CD4-positive, alpha-beta T cell treated with Interferon alpha-2 for 1 hour (primary cell): ENCODE measurements at regions not wholly inside any gene's neighbourhood (a gene's known extent, or its start where the extent isn't known, plus 50 kb on each side); places are given as distances from the start of the nearest gene placed in this dataset.
"Not testable (repeated sequence)": the region's sequence is repeated elsewhere in the genome, so short reads cannot be mapped to it uniquely, and the experiment has no call there.

ENCODE experiments used
- DNase-seq, 2 donors: peaks; one replicate each; pipeline ENCODE4 v3.0.0-alpha.2; 2020 to 2022

GRCh38 chr12:68984796-68985573, 52.0 kb upstream of the CPM start:
- no peak for DNase-seq

DNA sequence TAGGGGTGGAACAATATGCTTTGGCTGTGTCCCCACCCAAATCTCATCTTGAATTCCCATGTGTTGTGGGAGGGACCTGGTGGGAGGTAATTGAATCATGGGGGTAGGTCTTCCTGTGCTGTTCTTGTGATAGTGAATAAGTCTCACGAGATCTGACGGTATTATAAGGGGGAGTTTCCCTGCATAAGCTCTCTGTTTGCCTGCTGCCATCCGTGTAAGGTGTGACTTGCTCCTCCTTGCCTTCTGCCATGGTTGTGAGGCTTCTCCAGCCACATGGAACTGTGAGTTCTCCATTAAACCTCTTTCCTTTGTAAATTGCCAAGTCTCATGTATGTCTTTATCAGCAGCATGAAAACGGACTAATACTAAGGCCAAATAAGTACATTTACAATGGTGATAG, 64.6 kb upstream of the CPM start:
- not testable (repeated sequence) for DNase-seq

- no peak for DNase-seq
These were observed 65.1 kb upstream of the CPM start for GRCh38 chr12:68998041-68998440.

DNA sequence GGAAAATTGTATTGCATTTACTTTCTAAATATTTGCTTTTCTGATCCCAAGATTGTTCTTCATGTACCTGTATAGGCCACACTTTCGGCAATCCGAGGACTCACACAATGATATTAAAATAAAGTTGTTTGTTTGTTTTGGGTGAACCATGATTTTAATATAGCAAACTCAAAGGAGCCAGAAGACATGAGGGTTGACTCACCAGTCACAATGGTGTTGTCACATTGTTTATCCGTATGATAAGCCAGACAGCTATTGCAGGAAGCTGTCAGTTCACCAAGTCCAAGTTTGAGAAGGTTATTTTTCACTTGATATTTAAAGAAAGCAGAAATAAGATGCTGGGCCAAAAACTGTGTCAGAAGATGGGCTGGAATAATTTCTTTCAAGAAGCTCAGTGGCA, 67.1 kb upstream of the CPM start:
- DNase-seq, result no peak

DNA sequence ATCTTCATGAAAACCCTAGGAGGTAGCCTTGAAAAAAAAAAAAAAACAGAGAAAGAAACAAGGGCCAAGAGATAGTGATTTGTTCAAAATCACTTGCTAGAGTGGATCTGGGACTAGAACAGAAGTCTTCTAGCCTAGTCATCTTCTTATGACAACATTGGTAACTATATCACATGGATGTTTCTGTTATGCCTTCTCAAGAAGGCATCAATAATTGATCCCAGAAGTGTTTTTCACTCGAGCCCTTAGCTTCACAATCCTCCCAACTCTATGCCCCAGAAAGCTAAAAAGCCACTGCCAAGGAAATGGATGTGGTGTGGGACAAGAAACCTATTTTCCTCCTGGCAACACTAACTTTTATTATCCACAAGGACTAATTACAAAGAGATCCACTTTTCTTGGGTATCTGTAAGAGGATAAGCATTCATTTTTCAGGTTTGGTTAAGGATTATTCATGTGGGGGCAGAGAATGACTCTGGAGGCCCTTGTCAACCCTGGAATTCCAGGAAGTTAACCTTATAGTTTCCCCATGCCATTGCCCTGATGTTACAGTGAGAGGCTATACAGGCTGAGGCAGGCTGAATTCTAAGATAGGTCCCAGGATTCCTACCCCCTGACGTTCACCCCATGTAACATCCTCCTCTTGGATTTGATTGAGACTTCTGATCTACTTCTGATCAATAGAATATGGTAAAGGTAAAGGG, 67.7 kb upstream of the CPM start:
- DNase-seq, result no peak

- DNase-seq, result no peak
These were observed 68.3 kb upstream of the CPM start for GRCh38 chr12:69001251-69001650.

DNA sequence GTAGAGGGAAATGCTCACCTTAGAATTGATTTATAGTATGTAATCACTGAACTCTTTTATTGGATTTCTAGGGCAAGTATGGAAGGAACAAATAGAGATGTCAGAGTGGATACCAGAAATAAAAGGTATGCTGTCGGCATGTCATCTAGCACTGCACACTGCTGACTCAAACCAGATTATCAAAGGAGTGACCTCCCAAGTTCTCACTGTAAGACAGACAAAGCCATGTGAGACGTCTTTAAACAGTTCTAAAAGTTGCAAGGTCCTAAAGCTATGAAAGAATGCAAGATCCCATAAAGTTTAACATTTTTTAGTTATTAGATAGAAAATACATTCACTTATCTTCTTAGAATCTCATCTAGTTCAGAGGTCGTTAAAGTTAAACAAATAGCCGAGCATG, 70.0 kb upstream of the CPM start:
- no peak for DNase-seq

- no peak for DNase-seq
These were observed 71.0 kb upstream of the CPM start for GRCh38 chr12:69003991-69004390.

DNA sequence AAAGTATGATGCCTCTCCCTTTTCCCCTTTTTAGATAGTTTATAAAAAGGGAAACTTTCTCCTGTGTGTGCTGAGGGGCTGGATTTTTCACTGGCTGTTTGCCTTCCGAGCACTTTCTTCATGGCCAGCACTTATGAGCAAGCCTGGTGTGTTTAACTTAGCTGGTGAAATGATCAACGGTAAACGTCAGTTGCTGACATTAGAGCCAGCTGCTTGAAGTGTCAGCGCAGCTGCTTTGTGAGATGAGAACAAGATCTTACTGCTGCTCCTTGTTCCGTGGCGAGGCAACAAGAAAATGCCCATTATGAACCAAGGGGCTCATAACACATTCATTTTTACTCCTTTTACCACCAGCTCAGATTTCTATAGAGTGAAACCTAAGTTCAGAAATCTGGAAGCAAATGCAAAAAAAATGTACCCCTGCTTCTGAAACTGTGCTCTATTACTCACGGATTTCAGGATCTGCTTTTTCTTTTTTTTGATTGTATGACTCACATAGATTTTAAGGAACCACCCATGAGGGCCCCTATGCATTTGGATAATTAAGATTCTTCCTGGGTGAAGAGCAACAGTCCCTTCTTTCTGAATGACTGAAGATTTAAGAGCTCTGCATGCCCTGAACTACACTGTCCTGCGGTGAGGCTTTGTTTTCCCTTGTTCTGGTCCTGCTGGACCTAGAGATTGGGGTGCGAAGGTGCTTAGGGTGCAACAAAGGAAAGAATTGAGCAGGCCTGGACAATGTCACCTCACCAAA, 74.3 kb upstream of the CPM start:
- DNase-seq, result no peak

- no peak for DNase-seq
These were observed 74.9 kb upstream of the CPM start for GRCh38 chr12:69007855-69008351.

DNA sequence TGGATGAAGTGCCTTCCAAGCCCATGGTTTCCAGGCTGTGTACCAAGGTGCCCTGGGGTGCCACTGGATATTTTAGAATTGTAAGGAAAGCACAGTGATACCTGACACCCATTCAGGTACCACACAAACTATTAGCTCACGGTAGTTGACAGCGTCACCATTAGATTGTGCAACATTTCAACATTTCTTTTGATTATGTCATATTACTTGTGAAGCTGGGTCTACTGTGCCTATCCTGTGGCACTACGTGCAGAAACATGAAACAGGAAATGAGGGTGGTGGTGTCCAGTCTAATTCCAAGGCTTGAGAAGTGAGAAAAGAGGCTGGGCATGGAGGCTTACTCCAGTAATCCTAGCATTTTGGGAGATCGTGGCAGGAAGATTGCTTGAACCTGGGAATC, 75.5 kb upstream of the CPM start:
- DNase-seq, result peak in 1 of 2 donors; percentile 29

DNA sequence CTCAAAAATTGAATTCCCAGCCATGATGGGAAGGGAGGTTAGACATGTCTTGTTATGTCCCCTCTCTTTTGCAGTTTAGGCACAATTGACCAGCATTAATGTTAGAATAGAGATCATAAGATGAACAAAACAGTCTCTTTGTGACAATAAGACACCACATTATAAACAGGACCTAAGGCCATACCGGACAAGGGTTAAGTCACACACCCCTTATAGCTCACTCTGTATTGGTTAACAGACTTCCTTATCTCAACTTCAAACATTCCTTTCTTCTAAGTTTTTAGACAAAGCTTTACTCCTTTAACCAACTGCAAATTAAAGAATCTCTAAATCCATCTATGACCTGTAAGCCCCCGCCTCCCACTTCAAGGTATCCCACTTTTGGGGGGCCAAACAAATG, 81.1 kb upstream of the CPM start:
- no peak for DNase-seq

GRCh38 chr12:69015017-69015416, 82.0 kb upstream of the CPM start:
- DNase-seq, result no peak

DNA sequence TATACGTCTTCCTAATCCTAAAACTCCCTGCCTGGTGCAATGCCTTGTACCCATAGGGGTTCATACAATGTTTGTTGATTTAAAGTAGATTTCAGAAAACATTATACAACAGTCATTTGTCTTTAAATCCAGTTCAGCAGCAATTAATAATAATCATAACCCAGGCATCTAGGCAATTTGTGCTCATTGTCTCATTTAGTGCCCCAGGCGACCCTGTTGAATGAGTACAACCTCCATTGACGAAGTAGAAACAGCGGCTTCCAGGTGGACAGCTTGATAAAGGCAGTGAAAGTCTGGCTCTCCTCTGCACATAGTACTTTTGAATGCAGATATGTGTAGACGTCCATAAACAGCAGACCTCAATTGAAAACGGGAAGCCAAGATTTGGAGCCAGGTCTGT, 82.9 kb upstream of the CPM start:
- DNase-seq, result no peak

GRCh38 chr12:69019082-69019481, 86.1 kb upstream of the CPM start:
- DNase-seq, result no peak

- no peak for DNase-seq
These were observed 86.9 kb upstream of the CPM start for GRCh38 chr12:69019910-69020309.

DNA sequence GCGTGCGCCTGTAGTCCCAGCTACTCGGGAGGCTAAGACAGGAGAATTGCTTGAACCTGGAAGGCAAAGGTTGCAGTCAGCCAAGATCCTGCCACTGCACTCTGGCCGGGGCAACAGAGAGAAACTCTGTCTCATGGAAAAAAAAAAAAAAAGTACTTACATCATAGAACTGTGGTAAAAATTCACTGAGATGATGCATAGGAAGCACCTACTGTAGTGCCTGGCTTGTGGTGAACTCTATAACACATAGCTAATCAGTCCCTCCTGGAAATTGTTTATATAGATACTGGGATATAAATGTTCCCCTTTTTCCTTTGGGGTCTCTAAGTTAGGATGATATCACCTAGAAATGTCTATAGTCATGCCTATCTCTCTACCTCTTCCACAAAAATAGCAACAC, 89.7 kb upstream of the CPM start:
- DNase-seq, result no peak

DNA sequence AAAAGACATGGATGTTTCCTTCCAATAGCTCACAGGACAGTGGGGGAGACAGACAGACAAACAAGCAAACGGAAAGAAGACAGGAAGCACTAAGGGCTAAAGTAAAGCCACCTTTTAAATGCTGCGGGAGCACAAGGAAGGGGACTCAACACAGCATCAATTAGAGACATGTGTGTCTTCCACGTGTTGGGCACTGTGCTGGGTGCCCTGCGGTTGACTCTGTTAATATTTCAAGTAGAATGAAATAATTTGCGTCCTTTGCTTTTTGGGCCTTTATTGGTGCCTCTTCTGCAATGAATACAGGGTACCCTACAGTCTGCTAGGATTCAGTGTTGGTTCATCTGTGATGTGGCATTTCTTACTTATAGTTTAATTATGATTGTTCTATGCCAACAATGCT, 90.9 kb upstream of the CPM start:
- DNase-seq, result no peak

DNA sequence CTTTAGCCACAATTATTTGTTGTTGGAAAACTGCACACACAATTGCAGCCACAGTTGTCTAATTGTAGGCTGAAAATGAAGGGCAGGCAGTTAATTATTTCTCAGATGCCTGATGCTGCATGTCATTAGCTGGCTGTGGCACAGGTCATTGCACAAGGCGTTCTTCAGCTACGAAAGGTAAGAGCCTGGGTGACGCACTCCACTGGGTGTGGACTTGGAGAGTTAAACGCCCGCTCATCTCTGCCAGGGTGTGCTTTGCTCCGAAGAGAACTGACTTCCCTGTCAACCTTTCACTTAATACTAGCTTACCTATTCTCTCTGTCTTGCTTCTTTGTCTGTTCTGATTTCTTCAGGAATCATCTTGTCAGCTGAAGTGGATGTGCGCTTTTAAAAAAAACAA, 91.4 kb upstream of the CPM start:
- DNase-seq, result no peak

GRCh38 chr12:69024907-69025306, 91.9 kb upstream of the CPM start:
- no peak for DNase-seq

- DNase-seq, result peak in 1 of 2 donors; percentile 25
These were observed 93.4 kb upstream of the CPM start for GRCh38 chr12:69026336-69026735.

- DNase-seq, result no peak
These were observed 94.5 kb upstream of the CPM start for GRCh38 chr12:69027411-69027881.

GRCh38 chr12:69028941-69029729, 96.2 kb upstream of the CPM start:
- DNase-seq, result no peak
